K562 (cell line): ENCODE measurements at regions not wholly inside any gene's neighbourhood (a gene's known extent, or its start where the extent isn't known, plus 50 kb on each side); places are given as distances from the start of the nearest gene placed in this dataset.

Experiments used
- ATAC-seq: fragments of 200-7000 bp; cut with Tn5 transposase; 3 replicates; pipeline ENCODE4 v1.9.1; 2020; ENCODE audit warnings: moderate library complexity
- BruUV-seq: library from RNA; stranded (reverse); fragments of 400-500 nt; replicated peaks from 2 replicates; lab custom pipeline; 2021; lab: Mats Ljungman, UMichigan
- CTCF ChIA-PET: fragments of 300-600 bp; formaldehyde crosslinking; extraction: SDS; loops from one replicate; lab custom pipeline; 2021; ENCODE audit warnings: low intra/inter-chr PET ratio; lab: Yijun Ruan, JAX
- POLR2A ChIA-PET: fragments of 300-600, 350-650 bp; sonication (Branson Sonifier 250); formaldehyde crosslinking; extraction: SDS; loops from one replicate; lab custom pipeline; 2021; ENCODE audit warnings: antibody characterized with exemption, inconsistent platforms; lab: Yijun Ruan, JAX
- DNase-seq, 4 experiments: peaks; one replicate each; pipeline versions ENCODE4 v3.0.0 to v3.0.0-alpha.2; 2011 to 2018; ENCODE audit warnings: low spot score in 3 of 4, mixed read lengths in 3 of 4; ENCODE audit errors: extremely low read depth in 1 of 4
- FAIRE-seq: peaks from 2 replicates; lab custom pipeline; 2011; peaks lifted over from hg19 to GRCh38; lab: Jason Lieb, UNC
- H2AFZ ChIP-seq: 2 replicates; pipeline ENCODE4 v1.6.0; 2011; ENCODE audit warnings: low read depth, low read length, control low read depth, inconsistent platforms
- H3K27ac ChIP-seq: fragments of 200-600 bp; 3 replicates; pipeline ENCODE4 v1.8.0; 2011; ENCODE audit warnings: low read depth, mild to moderate bottlenecking, control low read depth, inconsistent platforms, low read length, moderate library complexity, mixed read lengths; ENCODE audit errors: extremely low read depth
- H3K27me3 ChIP-seq, 2 experiments: fragments of 300-600 bp in 1 of 2; 2 replicates in 1 of 2; 3 replicates in 1 of 2; pipeline versions ENCODE4 v1.6.0 to v1.8.0; 2011; ENCODE audit warnings: inconsistent platforms in 2 of 2, low read length in 2 of 2, mild to moderate bottlenecking in 1 of 2, mixed read lengths in 1 of 2, moderate library complexity in 1 of 2; ENCODE audit not compliant: control insufficient read depth in 2 of 2, insufficient read depth in 2 of 2
- H3K36me3 ChIP-seq: fragments of 300-600 bp; 3 replicates; pipeline ENCODE4 v1.8.0; 2011; ENCODE audit warnings: mild to moderate bottlenecking, low read length, inconsistent platforms; ENCODE audit not compliant: control insufficient read depth, insufficient read depth
- H3K4me1 ChIP-seq, 2 experiments: fragments of 200-600 bp in 1 of 2; replicated peaks in 1 of 2; 2 replicates in 1 of 2; 3 replicates in 1 of 2; pipeline versions ENCODE4 v1.5.1 to v1.8.0; 2011; ENCODE audit warnings: inconsistent platforms in 2 of 2, low read length in 2 of 2, mild to moderate bottlenecking in 1 of 2, mixed read lengths in 1 of 2, moderate library complexity in 1 of 2; ENCODE audit not compliant: control insufficient read depth in 2 of 2, insufficient read depth in 2 of 2
- H3K4me2 ChIP-seq: 2 replicates; pipeline ENCODE4 v1.6.1; 2011; ENCODE audit warnings: low read length, control low read depth, inconsistent platforms, mixed read lengths; ENCODE audit not compliant: insufficient read depth
- H3K4me3 ChIP-seq: fragments of 200-600 bp; sonication (generic), shearing (Covaris generic); 2 replicates; pipeline ENCODE4 v1.5.1; 2016; ENCODE audit warnings: control low read depth, inconsistent platforms
- H3K79me2 ChIP-seq: fragments of 200-600 bp; 3 replicates; pipeline ENCODE4 v1.8.0; 2011; ENCODE audit warnings: low read length, inconsistent platforms; ENCODE audit not compliant: control insufficient read depth, insufficient read depth
- H3K9ac ChIP-seq, 2 experiments: 2 replicates each; pipeline versions ENCODE4 v1.6.0 to v1.6.1; 2011; ENCODE audit warnings: low read depth in 2 of 2, low read length in 2 of 2, control low read depth in 1 of 2, inconsistent platforms in 1 of 2, mild to moderate bottlenecking in 1 of 2, mixed read lengths in 1 of 2; ENCODE audit not compliant: insufficient read depth in 1 of 2
- H3K9me1 ChIP-seq: one replicate; pipeline ENCODE4 v1.6.0; 2011; ENCODE audit warnings: inconsistent platforms, mild to moderate bottlenecking, low read length, moderate library complexity; ENCODE audit not compliant: control insufficient read depth, insufficient read depth
- H3K9me3 ChIP-seq: replicated peaks from 2 replicates; pipeline ENCODE4 v1.5.1; 2011; ENCODE audit warnings: low read depth, low read length, inconsistent platforms; ENCODE audit not compliant: control insufficient read depth, insufficient read depth
- H4K20me1 ChIP-seq: replicated peaks from 2 replicates; pipeline ENCODE4 v1.6.1; 2011; ENCODE audit warnings: low read length, inconsistent platforms, mixed read lengths; ENCODE audit not compliant: control insufficient read depth, insufficient read depth
- ATF7 ChIP-seq: fragments of 450-650 bp; IDR thresholded peaks from 2 replicates; pipeline ENCODE4 v1.7.1; 2014; ENCODE audit warnings: mild to moderate bottlenecking, moderate library complexity
- BMI1 ChIP-seq: fragments of 150-350 bp; IDR thresholded peaks from 2 replicates; pipeline ENCODE4 v1.6.1; 2014; ENCODE audit warnings: low read length
- BRD9 ChIP-seq: fragments of 450-650 bp; IDR thresholded peaks from 2 replicates; pipeline ENCODE4 v1.6.1; 2018; ENCODE audit warnings: low read depth; ENCODE audit not compliant: partially characterized antibody
- NFE2 ChIP-seq: IDR thresholded peaks from 2 replicates; pipeline ENCODE4 v1.6.1; 2014; ENCODE audit warnings: antibody characterized with exemption, low read depth
- SRSF3 ChIP-seq: fragments of 200-400 bp; formaldehyde crosslinking; IDR thresholded peaks from 2 replicates; pipeline ENCODE4 v1.6.1; 2016; ENCODE audit warnings: mild to moderate bottlenecking, low read length, moderate library complexity; ENCODE audit not compliant: insufficient read depth
- TAF7 ChIP-seq: fragments of 450-650 bp; IDR thresholded peaks from 2 replicates; pipeline ENCODE4 v1.6.1; 2016; ENCODE audit warnings: missing genetic modification characterization, missing compliant biosample characterization
- WGBS: fragments of 100-300 bp; shearing (Covaris generic); methylation state at CpG from one replicate; pipeline ENCODE4 v1.1.6; 2016; ENCODE audit warnings: low coverage, mixed read lengths; ENCODE audit not compliant: insufficient coverage; ENCODE audit errors: missing lambda C conversion rate; 5-methylcytosine and 5-hydroxymethylcytosine counted together
- in situ Hi-C: fragments of 300-500 bp; cut with MboI; formaldehyde crosslinking; loops from 4 replicates; pipeline ENCODE4 v1.15.0; 2018; ENCODE audit warnings: inconsistent platforms, mixed read lengths
- intact Hi-C: fragments of 100-400 bp; cut with micrococcal nuclease; formaldehyde crosslinking; loops from 2 replicates; pipeline ENCODE4 v1.14.2; 2022
- TF ChIP-seq, protein P1 (sequence below), 2 experiments: fragments of 150-350 bp in 1 of 2; IDR thresholded peaks; 2 replicates each; pipeline ENCODE4 v1.6.1; 2012 to 2016; ENCODE audit warnings: low read depth in 2 of 2, low read length in 2 of 2, mild to moderate bottlenecking in 1 of 2, moderate library complexity in 1 of 2

DNA sequence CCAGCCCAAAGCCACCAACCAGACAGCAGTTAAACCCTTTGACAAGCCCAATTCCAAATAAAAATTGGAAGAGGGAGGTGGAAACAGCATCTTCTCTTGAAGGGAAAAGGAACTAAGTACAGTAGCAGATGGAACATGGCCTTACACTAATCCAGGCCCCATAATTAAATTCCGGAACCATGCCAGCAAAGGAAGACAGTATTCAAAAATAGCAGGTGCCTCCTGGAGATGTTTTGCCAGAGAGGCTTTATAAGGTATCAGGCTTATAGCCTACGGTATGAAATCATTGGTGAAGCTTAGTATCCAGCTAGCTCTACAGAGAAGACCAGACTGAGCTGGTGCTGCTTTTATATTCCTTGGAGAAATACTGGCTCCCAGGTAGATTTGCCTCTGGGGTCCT, 344.1 kb upstream of the API5 start (continued):
- TF ChIP-seq SRSF3 (no peak), NFE2 (no peak), ATF7 (no peak)
- TF ChIP-seq, protein P1, sequence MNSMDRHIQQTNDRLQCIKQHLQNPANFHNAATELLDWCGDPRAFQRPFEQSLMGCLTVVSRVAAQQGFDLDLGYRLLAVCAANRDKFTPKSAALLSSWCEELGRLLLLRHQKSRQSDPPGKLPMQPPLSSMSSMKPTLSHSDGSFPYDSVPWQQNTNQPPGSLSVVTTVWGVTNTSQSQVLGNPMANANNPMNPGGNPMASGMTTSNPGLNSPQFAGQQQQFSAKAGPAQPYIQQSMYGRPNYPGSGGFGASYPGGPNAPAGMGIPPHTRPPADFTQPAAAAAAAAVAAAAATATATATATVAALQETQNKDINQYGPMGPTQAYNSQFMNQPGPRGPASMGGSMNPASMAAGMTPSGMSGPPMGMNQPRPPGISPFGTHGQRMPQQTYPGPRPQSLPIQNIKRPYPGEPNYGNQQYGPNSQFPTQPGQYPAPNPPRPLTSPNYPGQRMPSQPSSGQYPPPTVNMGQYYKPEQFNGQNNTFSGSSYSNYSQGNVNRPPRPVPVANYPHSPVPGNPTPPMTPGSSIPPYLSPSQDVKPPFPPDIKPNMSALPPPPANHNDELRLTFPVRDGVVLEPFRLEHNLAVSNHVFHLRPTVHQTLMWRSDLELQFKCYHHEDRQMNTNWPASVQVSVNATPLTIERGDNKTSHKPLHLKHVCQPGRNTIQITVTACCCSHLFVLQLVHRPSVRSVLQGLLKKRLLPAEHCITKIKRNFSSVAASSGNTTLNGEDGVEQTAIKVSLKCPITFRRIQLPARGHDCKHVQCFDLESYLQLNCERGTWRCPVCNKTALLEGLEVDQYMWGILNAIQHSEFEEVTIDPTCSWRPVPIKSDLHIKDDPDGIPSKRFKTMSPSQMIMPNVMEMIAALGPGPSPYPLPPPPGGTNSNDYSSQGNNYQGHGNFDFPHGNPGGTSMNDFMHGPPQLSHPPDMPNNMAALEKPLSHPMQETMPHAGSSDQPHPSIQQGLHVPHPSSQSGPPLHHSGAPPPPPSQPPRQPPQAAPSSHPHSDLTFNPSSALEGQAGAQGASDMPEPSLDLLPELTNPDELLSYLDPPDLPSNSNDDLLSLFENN (IDR thresholded peaks at IDR 0.05; ENCODE audit: low read depth in 2 of 2, low read length in 2 of 2) = no peak

DNA sequence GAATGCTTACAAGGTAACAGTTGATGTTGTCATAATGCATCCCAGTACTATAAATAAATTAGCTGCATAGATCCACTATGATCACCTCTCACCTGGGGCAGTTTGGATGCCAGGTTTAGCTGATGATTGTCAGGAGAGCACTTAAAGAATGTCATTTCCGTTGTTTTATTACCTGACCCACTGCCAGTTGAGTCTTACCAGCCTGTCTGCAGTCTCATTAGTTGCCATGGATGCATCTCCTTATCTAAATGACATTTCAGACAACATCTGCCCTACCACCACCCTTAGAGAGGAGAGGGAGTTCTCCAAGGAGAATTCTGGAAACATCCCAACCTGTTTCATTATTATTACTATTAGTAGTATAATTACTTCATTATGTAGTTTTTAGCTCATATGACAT, 339.1 kb upstream of the API5 start:
- Histone ChIP-seq H3K79me2 (no peaks in the 10 kb centered on the region), H4K20me1 (no peaks in the 10 kb centered on the region), H3K27ac (no peak overlapping the region), H3K9me1 (no peaks in the 10 kb centered on the region), H3K4me1 (no peaks in the 10 kb centered on the region), H3K4me3 (no peak overlapping the region), H3K36me3 (no peaks in the 10 kb centered on the region), H3K27me3 (no peaks in the 10 kb centered on the region), H3K9me3 (no peaks in the 10 kb centered on the region), H3K9ac (no peak overlapping the region), H3K4me2 (no peak overlapping the region), H2AFZ (no peak overlapping the region)
- no peak for TF ChIP-seq BRD9
- TF ChIP-seq TAF7 = no peak
- no peak for TF ChIP-seq BMI1
- no peak for DNase-seq
- ChIA-PET CTCF (no interaction called here), POLR2A (no interaction called here)
- no peak for FAIRE-seq
- in situ Hi-C loops (no loop called here), intact Hi-C loops (no loop called here)
- ATAC-seq = no peak
- BruUV-seq = no TSS peak
- 0% methylated on average over 1 of the region's 1 CpG for WGBS
